Hepatocyte (in vitro differentiated cells): ENCODE measurements at regions not wholly inside any gene's neighbourhood (a gene's known extent, or its start where the extent isn't known, plus 50 kb on each side); places are given as distances from the start of the nearest gene placed in this dataset.

Source experiments
- DNase-seq: peaks from one replicate; pipeline ENCODE4 v3.0.0-alpha.2; 2016; ENCODE audit warnings: low spot score
- H2AFZ ChIP-seq: fragments of 200-600 bp; sonication (generic); 2 replicates; pipeline ENCODE4 v1.6.0; 2016; ENCODE audit warnings: antibody characterized with exemption, mild to moderate bottlenecking
- H3K27ac ChIP-seq: fragments of 200-600 bp; sonication (generic); 2 replicates; pipeline ENCODE4 v1.5.1; 2016; ENCODE audit warnings: mild to moderate bottlenecking
- H3K27me3 ChIP-seq: fragments of 200-600 bp; sonication (generic); 2 replicates; pipeline ENCODE4 v1.6.1; 2016
- H3K36me3 ChIP-seq: fragments of 200-600 bp; sonication (generic); replicated peaks from 2 replicates; pipeline ENCODE4 v1.5.1; 2016; ENCODE audit warnings: low read depth; ENCODE audit not compliant: insufficient read depth
- H3K4me1 ChIP-seq: fragments of 200-600 bp; sonication (generic); 2 replicates; pipeline ENCODE4 v1.5.1; 2016; ENCODE audit warnings: mild to moderate bottlenecking, moderate library complexity; ENCODE audit not compliant: insufficient read depth
- H3K4me2 ChIP-seq: fragments of 200-600 bp; sonication (generic); 2 replicates; pipeline ENCODE4 v1.6.0; 2016
- H3K4me3 ChIP-seq: fragments of 200-600 bp; sonication (generic); 2 replicates; pipeline ENCODE4 v1.5.1; 2016; ENCODE audit warnings: mild to moderate bottlenecking
- H3K79me2 ChIP-seq: fragments of 200-600 bp; sonication (generic); 2 replicates; pipeline ENCODE4 v1.6.0; 2017; ENCODE audit warnings: mild to moderate bottlenecking
- H3K9me2 ChIP-seq: fragments of 200-600 bp; sonication (generic); replicated peaks from 2 replicates; pipeline ENCODE4 v1.6.0; 2017; ENCODE audit warnings: mild to moderate bottlenecking; ENCODE audit not compliant: insufficient read depth
- H3K9me3 ChIP-seq: fragments of 200-600 bp; sonication (generic); 2 replicates; pipeline ENCODE4 v1.5.1; 2016; ENCODE audit warnings: low read depth, mild to moderate bottlenecking
- H4K20me1 ChIP-seq: fragments of 200-600 bp; sonication (generic); 2 replicates; pipeline ENCODE4 v1.6.0; 2016; ENCODE audit warnings: mild to moderate bottlenecking; ENCODE audit not compliant: insufficient read depth, poor library complexity, severe bottlenecking
- EZH2 ChIP-seq: fragments of 200-600 bp; sonication (generic); IDR thresholded peaks from 2 replicates; pipeline ENCODE4 v1.6.1; 2016; ENCODE audit warnings: antibody characterized with exemption, mild to moderate bottlenecking, borderline replicate concordance
- EZH2phosphoT487 ChIP-seq: fragments of 200-600 bp; sonication (generic); IDR thresholded peaks from one replicate; pipeline ENCODE4 v1.6.1; 2018; ENCODE audit warnings: antibody characterized with exemption, mild to moderate bottlenecking, low read depth, moderate library complexity; ENCODE audit not compliant: unreplicated experiment, severe bottlenecking
- WGBS: methylation state at CpG from one replicate; pipeline ENCODE4 v1.1.6; 2016; ENCODE audit warnings: low lambda C conversion rate; ENCODE audit errors: missing lambda C conversion rate; 5-methylcytosine and 5-hydroxymethylcytosine counted together
- TF ChIP-seq, protein P1 (sequence below): fragments of 200-600 bp; sonication (generic); IDR thresholded peaks from 2 replicates; pipeline ENCODE4 v1.5.1; 2016; ENCODE audit warnings: antibody characterized with exemption, mild to moderate bottlenecking; ENCODE audit not compliant: poor library complexity

DNA sequence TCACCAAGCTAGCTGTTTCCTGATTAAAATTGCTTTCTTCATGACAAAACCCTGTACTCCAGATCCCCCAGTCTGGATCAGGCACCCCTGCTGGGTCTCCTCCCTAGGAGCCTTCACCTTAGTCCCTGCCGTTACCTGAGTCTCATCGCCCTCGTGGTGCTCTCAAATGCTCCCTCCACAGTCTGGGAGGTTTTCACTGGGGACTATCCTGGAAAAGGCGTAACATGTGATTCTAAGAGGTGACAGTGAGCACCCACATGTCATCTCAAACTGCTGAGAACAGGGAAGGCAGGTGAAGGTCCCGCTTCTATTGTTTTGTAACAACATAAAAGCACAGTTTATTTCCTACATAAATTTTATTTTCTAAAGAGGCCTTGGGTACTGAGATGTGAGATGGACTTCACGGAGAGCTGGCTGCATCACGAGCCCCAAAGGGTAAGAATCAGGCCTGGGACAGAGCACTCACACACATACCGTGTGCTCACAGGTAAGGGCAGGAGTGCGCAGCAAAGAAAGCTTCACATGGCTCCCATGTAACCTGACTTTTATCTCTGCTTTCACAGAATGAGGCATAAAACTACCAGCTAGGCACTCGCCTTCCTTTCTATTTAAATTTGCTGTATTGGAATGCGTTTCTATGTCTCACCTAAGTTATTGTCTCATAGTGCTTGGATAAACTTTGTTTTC, 531.5 kb downstream of the RNF144A start:
- Histone ChIP-seq H3K27ac (no peak overlapping the region), H3K9me2 (no peaks in the 10 kb centered on the region), H3K36me3 (no peaks in the 10 kb centered on the region), H3K4me1 (no peaks in the 10 kb centered on the region), H3K27me3 (no peaks in the 10 kb centered on the region), H3K79me2 (no peaks in the 10 kb centered on the region), H3K4me2 (no peak overlapping the region), H4K20me1 (no peaks in the 10 kb centered on the region), H2AFZ (no peak overlapping the region), H3K9me3 (no peaks in the 10 kb centered on the region), H3K4me3 (no peak overlapping the region)
- WGBS = 89% methylated on average over 11 of the region's 11 CpGs
- DNase-seq = no peak
- TF ChIP-seq, protein P1, sequence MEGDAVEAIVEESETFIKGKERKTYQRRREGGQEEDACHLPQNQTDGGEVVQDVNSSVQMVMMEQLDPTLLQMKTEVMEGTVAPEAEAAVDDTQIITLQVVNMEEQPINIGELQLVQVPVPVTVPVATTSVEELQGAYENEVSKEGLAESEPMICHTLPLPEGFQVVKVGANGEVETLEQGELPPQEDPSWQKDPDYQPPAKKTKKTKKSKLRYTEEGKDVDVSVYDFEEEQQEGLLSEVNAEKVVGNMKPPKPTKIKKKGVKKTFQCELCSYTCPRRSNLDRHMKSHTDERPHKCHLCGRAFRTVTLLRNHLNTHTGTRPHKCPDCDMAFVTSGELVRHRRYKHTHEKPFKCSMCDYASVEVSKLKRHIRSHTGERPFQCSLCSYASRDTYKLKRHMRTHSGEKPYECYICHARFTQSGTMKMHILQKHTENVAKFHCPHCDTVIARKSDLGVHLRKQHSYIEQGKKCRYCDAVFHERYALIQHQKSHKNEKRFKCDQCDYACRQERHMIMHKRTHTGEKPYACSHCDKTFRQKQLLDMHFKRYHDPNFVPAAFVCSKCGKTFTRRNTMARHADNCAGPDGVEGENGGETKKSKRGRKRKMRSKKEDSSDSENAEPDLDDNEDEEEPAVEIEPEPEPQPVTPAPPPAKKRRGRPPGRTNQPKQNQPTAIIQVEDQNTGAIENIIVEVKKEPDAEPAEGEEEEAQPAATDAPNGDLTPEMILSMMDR = no peak
- TF ChIP-seq EZH2 (no peak), EZH2phosphoT487 (no peak)

DNA sequence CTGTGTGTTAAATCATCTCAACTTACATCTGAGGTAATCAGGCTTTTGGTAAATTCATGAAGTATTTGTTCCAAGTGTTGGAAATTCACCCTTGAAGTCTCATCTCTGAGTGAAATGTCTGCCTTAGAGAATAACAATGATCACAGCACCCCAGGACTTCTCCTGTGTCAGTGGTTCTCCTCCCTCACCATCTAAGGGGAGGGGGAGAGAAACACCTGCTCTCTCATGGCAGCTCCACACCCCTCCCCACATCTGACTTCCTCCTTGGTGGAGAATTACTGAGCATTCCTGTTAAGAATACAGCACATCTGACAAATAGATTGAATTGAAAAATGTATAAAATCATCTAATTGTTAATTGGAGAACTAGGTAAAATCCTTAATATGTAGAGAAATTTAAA, 532.1 kb downstream of the RNF144A start:
- no peaks in the 10 kb centered on the region for H3K79me2 ChIP-seq
- H3K4me3 ChIP-seq = no peak overlapping the region
- no peaks in the 10 kb centered on the region for H3K4me1 ChIP-seq
- H3K9me2 ChIP-seq = no peaks in the 10 kb centered on the region
- TF ChIP-seq, protein P1 = no peak
- TF ChIP-seq EZH2 (no peak), EZH2phosphoT487 (no peak)
- H3K4me2 ChIP-seq = no peak overlapping the region
- H3K27ac ChIP-seq = no peak overlapping the region
- no peaks in the 10 kb centered on the region for H3K9me3 ChIP-seq
- H4K20me1 ChIP-seq = no peaks in the 10 kb centered on the region
- no peak for DNase-seq
- H3K27me3 ChIP-seq = no peaks in the 10 kb centered on the region
- H3K36me3 ChIP-seq = no peaks in the 10 kb centered on the region
- no peak overlapping the region for H2AFZ ChIP-seq

DNA sequence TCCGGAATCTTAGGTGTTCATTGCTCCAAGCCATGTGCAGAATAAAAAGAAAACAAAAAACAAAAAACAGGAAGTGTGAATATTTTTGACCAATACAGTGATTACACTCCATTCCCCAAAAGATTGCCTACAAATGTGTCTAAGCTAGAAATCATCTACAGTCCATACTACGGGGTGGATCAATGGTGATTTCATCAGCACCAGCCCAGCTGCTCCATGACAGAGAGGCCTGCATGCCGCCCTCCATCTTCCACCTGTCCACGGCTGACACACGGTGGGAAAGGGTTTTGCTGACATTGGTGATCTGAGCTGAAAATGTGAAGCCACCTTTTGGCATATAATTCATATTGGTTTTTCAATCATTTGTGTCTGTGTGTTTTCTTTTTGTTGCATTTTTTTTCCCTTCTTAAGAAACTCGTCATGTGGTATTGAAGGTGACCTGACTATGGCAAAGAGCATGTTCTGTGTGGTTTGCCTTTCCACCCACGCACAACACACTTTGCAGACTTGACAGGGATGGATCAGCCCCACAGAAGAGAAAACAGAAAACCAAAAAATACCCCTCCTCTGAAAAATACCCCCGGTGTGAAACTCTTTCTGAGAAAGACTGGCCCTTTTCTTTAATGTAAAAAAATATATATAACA, 533.1 kb downstream of the RNF144A start:
- 92% methylated on average over 8 of the region's 8 CpGs for WGBS

More for the DNA sequence above, 533.1 kb downstream of the RNF144A start:
- Histone ChIP-seq H3K9me3 (no peaks in the 10 kb centered on the region), H3K27ac (no peak overlapping the region), H3K36me3 (no peaks in the 10 kb centered on the region), H3K79me2 (no peaks in the 10 kb centered on the region), H3K27me3 (no peaks in the 10 kb centered on the region), H2AFZ (no peak overlapping the region), H4K20me1 (no peaks in the 10 kb centered on the region), H3K4me1 (no peaks in the 10 kb centered on the region), H3K9me2 (no peaks in the 10 kb centered on the region), H3K4me3 (no peak overlapping the region), H3K4me2 (no peak overlapping the region)
- DNase-seq = no peak
- TF ChIP-seq EZH2phosphoT487 (no peak), EZH2 (no peak)
- TF ChIP-seq, protein P1 = no peak
